NCI-H1048 (cell line): ENCODE measurements at regions not wholly inside any gene's neighbourhood (a gene's known extent, or its start where the extent isn't known, plus 50 kb on each side); places are given as distances from the start of the nearest gene placed in this dataset.

Experiments used
- DNase-seq: peaks from one replicate; lab custom pipeline; 2025; lab: John Stamatoyannopoulos, UW

- no peak for DNase-seq
Measured at GRCh38 chr4:30450474-30450873, 269.7 kb upstream of the PCDH7 start.

GRCh38 chr4:30454504-30454903, 265.7 kb upstream of the PCDH7 start:
- DNase-seq: no peak

GRCh38 chr4:30456716-30457115, 263.5 kb upstream of the PCDH7 start:
- DNase-seq: no peak

GRCh38 chr4:30460818-30461217, 259.4 kb upstream of the PCDH7 start:
- no peak for DNase-seq

GRCh38 chr4:30461218-30461617, 259.0 kb upstream of the PCDH7 start:
- no peak for DNase-seq

GRCh38 chr4:30462445-30463090, 257.6 kb upstream of the PCDH7 start:
- DNase-seq: no peak

GRCh38 chr4:30471861-30472260, 248.3 kb upstream of the PCDH7 start:
- DNase-seq: no peak

- no peak for DNase-seq
Measured at GRCh38 chr4:30473225-30473624, 246.9 kb upstream of the PCDH7 start.

- DNase-seq: no peak
Measured at GRCh38 chr4:30495251-30495650, 224.9 kb upstream of the PCDH7 start.

GRCh38 chr4:30495651-30496310, 224.4 kb upstream of the PCDH7 start:
- no peak for DNase-seq

GRCh38 chr4:30511751-30512150, 208.4 kb upstream of the PCDH7 start:
- DNase-seq: no peak

- no peak for DNase-seq
Measured at GRCh38 chr4:30518211-30518610, 202.0 kb upstream of the PCDH7 start.

GRCh38 chr4:30525662-30526315, 194.4 kb upstream of the PCDH7 start:
- no peak for DNase-seq

GRCh38 chr4:30535255-30535654, 184.9 kb upstream of the PCDH7 start:
- DNase-seq: no peak

GRCh38 chr4:30536231-30536630, 183.9 kb upstream of the PCDH7 start:
- DNase-seq: no peak

GRCh38 chr4:30537456-30537855, 182.7 kb upstream of the PCDH7 start:
- DNase-seq: no peak

- DNase-seq: no peak
Measured at GRCh38 chr4:30538794-30539193, 181.4 kb upstream of the PCDH7 start.

GRCh38 chr4:30543057-30543456, 177.1 kb upstream of the PCDH7 start:
- no peak for DNase-seq

- no peak for DNase-seq
Measured at GRCh38 chr4:30553151-30553550, 167.0 kb upstream of the PCDH7 start.

GRCh38 chr4:30553706-30554105, 166.5 kb upstream of the PCDH7 start:
- no peak for DNase-seq

- no peak for DNase-seq
Measured at GRCh38 chr4:30555775-30556174, 164.4 kb upstream of the PCDH7 start.

- no peak for DNase-seq
Measured at GRCh38 chr4:30559481-30559880, 160.7 kb upstream of the PCDH7 start.

- DNase-seq: no peak
Measured at GRCh38 chr4:30586850-30587249, 133.3 kb upstream of the PCDH7 start.
